Smooth muscle cell of the brain vasculature (primary cell): ENCODE measurements at regions not wholly inside any gene's neighbourhood (a gene's known extent, or its start where the extent isn't known, plus 50 kb on each side); places are given as distances from the start of the nearest gene placed in this dataset.
"Not testable (repeated sequence)": the region's sequence is repeated elsewhere in the genome, so short reads cannot be mapped to it uniquely, and the experiment has no call there.

ENCODE experiments used
- DNase-seq: peaks from one replicate; pipeline ENCODE4 v3.0.0-alpha.2; 2012; ENCODE audit warnings: low read depth, low spot score

DNA sequence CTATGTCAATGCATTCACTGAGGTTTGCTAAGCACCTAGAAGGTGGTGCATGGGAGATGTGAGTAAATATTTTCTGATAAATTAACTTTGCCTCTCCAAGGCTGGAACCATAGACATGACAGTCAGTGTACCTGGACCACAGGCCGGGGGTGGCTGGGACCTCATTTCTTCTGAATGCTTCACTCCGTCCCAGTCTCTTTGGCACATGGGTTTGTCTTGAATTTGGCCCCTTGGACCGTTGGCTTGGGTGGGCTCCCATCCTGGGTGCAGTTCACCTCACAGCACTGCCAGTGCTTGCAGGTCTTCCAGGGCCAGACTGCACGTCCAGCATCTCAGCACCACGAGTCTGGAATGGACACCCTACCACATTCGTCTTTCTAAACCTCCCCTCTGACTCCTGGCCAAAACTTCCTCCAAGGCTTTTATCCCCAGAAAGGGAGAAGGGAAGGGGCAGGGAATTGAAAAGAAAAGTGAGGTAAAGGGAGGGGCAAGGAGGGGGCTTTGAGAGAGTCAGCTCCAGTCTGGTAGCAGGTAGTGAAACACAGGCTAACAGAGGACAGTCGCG is 267.8 kb downstream of the MED10 start:
- no peak for DNase-seq

DNA sequence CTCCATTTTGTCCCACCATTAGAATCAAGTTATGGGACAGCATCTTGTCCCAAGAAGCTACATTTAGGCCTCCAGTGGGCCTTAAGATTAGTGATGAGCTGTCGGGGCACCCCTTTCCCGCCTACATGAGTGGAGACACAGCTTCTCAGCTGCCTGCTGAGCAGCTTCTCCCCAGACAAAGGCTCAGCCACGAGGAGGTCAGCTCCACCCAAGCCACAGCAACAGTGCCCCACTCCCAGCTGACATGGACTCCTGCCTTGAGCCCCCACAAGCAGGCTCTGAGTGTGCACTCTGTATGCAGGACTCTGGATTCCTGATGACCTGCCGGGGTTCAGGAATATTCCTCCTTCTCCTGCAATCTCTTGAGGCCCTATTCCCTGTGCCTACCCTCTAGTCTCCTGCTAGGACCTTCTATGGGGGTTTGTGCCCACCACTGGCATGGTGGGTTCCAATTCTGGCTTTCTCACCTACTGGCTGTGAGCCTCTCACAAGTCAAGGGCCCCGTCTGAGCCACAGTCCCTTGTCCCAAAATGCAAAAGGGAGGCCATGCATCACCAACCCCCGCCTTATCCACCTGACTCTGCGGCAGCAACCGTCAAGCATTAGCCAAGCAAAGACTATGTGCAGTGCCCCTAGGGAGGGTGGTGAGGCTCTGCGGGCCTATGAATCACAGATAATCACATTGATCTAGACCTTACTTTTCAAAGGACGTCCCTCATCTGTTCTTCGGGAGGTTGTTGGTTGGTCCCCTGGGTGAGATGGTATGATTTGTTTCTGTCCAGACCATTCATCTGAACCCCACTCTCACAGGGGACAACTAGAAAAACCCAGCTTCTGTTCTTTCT is 269.1 kb downstream of the MED10 start:
- no peak for DNase-seq

DNA sequence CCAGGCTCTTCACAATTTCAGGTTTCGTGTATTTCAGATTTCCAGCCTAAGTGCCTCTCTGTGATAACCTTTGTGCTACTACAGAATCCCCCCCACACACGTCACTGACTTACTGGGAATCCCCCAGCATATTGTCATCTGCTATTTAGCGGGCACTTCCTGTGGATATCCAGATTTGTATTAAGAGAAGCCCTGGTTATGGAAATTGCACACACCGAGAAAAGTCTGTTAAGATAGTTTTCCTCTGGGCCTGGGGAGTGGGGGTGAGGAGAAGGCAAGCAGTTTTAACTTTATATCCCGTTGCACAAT is 269.9 kb downstream of the MED10 start:
- DNase-seq = no peak

DNA sequence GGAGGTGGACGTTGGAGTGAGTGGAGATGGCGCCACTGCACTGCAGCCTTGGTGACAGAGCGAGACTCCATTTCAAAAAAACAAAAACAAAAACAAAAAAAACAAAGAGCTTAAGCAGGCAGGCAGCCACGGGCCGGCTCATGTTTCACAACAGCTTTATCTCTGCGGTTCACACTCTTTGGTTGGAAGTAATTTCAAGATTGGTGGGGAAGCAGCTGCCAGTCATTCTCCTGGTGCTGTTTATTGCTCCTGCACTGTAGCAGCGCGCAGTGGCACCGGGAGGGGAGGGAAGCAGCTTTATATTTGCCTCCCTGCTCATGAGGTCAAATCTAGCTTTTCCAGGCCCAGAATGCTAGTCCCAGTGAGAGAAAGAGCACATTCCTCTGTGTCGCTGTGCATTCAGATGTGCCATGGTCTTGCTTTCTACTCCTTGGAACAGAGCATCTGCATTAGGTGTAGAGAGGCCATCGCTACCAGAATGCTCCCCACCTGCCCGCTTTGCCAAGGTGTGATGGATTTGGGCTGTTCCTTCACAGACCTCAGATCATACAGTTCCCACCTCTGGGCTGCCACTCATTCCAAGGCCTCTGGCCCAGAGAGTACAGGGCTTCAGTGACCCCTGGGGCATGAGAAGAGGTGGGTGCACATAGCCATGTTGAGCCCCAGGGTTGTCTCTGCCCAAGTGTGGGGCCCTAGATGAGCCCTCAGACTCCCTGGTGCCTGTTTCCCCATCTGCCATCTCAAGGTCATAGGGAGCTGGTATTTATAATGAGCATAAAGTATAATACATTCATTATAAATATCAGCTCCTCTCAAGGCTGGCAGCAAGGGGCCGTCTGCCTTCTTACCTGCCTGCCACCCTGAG is 270.4 kb downstream of the MED10 start:
- no peak for DNase-seq

DNA sequence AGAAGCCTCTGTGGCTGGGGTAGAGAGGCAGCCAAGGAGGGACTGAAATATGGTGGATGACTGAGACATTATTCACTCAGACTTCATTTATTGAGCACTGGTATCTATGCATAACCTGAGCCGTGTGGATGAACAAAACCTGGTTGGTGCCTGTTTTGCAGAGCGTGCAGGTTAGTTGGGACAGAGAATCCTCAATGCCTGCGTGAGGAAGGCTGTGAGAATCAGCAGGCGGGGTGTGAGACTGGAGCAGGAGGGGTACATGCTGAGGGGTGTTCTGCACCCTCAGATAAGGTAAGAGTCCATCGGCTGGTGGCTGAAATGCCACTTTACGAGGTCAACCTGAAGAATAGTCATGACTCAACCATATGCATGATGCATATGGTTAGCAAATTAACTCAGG is 271.6 kb downstream of the MED10 start:
- DNase-seq = no peak

DNA sequence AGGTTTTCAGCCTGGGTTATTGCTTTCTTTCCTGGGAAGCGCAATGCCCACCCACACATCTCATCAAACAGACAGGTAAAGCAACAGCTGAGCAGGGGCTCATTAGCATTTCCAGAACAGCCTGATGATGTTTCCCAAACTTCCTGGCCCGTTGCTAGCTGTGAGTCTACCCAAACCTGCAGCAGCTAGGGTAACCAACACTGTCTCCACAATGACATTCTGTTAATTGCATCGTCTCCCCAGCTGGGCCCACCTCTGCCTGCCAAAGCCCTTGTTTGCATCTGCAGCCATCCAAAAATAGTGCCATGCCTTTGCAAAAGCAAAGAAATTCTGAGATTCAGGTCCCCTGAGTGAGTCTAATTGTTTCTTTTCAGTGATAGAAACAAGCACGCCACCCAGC is 273.0 kb downstream of the MED10 start:
- DNase-seq = no peak

DNA sequence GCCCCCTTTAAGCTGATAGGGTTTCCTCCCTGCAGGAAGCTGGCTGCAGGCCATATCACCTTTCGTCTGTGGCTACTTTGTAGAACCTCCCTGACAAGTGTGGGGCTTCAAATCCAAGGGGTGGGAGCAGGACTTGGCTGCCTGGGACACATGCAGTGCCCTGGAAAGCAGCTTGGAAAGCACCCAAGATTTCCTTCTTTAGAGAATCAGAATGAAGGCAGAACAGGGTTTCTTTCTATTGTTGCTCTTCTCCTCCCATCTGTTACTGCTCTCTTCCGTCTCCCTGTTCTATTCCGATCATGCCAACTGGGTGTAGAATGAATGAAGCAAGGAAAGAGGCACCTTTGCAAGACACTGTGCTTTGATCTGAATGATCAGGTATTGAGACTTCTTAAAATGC is 282.2 kb downstream of the MED10 start:
- no peak for DNase-seq

DNA sequence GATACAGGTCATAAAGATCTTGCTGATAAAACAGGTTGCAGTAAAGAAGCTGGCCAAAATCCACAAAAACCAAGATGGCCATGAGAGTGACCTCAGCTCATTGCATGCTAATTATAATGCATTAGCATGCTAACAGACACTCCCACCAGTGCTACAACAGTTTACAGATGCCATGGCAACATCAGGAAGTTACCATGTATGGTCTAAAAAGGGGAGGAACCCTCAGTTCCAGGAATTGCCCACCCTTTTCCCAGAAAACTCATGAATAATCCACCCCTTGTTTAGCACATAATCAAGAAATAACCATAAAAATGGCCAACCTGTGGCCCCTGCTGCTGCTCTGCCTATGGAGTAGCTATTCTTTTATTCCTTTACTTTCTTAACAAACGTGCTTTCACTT is 284.2 kb downstream of the MED10 start:
- not testable (repeated sequence) for DNase-seq

DNA sequence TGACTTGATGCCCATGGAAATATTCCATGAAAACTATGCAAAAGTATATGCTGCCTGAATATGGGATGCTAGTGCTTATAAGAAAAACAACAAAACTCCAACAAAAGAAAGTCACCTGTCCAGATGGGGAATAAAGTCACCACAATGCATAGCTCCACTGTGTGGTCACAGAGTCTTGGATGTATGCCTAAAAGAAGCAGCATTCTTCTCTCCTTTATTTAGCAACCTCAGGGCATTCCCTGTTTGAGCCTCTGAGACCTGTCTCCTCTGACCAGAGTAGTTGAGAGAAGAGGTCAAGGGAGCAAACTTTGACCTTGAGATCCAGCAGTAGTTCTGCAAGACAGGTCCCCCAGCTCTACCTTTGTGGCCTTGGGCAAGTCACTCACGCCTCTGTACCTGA is 287.5 kb downstream of the MED10 start:
- no peak for DNase-seq

DNA sequence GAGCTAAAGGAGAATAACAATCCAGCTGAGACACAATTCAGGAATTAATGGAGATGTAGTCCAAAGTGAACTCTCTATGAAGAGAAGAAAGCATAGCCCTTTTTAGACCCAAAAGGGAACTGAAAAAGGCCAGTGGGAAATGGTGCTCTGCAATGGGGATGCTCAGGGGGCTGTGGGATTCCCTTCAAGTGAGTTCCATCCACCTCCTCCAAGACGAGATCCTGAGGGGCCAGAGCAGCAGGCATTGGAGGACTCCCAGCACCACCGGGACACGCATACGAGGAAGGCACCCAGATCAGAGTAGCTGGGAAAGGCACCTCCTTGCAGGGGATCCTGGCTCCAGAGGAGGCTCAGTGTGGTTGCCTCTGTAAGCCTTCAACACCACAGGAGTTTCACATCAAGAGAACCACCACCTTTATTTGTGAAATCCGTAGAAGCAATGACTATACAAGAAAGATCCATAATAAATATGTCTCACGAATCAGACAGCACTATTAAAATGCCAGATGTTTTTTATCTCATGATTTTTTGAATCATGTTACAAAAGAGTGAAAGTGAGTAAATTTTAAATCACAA is 288.2 kb downstream of the MED10 start:
- DNase-seq = no peak

DNA sequence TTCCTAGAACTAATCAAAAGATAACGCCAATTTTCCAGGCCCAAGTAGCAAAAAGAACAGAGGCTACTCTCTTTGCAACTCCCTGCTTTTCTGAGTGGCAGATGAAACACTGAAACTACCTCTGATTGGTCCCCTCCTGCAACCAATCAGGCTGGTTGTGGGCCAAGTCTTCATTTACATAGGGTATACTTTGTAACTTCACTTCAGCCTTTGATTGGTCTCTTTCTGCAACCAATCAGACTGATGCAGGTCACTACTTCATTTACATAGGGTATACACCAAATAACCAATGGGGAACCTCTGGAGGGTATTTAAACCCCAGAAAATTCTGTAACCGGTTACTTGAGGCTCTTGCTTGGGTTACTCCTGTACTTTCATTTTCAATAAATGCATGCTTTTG is 289.6 kb downstream of the MED10 start:
- DNase-seq = no peak

DNA sequence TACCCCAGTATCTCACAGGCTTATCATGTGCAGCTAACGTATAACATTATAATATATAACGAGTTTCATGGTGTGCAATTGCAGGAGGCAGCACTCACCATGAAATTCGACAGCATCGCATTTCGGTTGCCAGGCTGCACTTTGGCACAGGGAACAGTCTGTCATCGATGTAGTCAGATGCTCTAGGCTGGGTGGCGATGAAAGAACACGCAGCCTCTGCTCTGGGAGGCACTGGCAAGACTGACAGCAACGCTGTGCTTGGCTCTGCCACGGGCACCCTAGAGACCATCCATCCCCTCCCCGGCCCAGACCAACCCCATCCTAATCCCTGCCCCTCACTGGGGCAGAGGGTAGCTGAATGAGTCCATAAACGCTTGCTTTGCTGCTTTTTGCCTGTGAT is 290.8 kb downstream of the MED10 start:
- DNase-seq = no peak

DNA sequence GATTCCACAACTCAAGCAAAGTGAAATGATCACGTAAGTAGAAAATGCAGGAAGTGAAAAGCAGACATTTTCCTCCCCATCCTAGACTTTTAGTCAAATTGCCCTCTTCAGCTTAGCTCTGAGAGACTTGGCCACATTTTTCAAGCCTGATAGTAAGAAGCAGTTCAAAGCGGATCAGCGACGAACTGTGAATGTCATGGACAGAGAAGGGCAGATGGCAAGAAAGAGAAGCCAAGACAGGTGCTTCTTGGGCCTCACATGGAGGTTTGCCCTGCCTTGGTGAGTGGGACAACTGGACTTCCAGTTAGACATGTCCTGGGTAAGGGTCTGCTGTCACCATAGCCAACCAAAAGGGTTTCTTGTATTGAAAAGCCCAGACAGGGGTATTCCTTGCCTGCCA is 291.5 kb downstream of the MED10 start:
- DNase-seq = no peak

DNA sequence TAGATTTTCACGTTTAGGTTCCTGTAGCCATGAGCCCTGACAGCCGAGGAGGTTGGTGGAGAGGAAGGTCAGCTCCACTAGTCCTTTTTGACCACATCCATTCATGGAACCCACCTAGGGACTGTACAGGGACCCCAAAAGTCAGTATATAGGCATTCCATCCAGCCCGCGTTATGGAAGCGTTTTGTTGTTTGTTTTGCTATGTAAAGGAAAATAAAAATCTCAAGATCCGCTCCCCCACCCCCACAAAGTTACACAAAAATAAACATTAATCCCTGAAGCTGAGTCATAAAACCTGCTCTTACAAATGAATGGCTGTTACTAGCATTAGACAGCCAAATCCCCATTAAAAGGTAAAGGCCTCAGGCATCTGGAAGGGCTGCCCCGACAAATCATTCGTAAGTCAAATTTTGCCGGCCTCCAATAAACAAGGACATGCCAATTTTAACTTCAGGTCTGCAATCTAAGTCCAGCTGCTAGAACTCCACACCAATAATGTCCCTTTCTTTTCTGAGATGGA is 292.9 kb downstream of the MED10 start:
- no peak for DNase-seq

DNA sequence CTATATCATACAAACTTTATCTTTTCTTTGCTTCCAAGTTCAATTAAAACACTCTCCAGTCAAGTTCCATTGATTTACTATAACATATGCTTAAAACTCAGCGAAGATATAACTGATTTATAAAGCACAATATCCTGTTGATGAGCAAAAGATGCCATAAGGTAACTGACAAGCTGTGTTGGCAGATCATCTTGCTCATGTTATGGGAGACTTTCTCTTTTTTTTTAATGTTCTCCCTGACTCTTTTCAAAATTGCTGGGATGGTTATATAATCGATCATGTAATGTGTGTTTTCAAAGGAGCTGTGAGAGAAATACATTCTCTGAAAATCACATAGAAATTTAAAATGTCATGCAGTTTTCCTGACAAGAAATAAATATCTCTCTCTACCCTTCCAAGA is 293.5 kb downstream of the MED10 start:
- DNase-seq = no peak

DNA sequence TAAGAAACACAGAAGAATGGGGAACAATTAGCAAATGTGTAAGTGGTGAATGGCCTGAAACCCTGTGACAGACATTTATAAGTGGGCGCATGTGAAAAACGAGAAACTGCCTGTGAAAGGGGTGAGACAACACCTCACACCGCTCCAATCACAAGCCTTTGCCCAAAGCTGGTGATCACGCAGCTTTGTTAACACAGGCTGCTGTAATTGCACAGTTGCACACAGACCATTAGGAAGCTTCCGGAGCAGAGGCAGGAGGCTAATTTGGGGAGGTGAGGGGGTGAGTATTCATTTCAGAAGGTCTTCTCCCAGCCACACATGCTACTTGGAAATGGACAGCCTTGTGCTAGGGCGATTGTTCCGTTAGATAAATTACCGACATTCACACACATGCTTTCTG is 294.0 kb downstream of the MED10 start:
- no peak for DNase-seq

DNA sequence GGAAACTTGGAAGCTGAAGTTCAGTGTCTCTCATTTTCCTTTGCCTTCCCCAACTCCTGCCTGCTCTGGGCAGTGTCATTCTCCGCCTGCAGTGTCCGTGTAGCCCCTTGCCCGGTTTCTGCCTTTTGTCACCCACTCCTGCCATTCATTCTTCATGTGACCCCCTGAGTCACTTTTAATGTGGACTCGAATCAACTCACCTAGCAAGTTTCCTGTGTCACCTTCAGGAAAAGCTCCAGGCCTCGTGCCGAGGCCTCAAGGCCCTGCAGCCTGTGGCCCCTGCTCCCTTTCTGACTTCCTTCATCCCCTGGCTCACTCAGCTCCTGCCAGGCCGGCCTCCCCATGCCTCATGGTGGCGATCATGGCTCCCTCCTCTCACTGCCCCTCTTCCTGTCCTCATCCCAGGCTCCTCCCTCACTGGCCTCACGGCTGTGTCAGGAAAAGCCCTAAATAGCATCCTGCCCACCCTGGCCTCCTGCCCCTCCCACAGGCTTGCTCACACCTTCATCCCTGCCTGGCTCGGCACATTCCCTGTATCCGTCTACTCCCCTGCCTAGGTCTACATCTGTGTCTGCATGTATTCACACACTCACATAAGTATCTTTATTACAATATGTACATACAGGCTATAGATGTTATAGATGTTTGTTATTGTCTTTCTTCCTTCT is 294.9 kb downstream of the MED10 start:
- no peak for DNase-seq

DNA sequence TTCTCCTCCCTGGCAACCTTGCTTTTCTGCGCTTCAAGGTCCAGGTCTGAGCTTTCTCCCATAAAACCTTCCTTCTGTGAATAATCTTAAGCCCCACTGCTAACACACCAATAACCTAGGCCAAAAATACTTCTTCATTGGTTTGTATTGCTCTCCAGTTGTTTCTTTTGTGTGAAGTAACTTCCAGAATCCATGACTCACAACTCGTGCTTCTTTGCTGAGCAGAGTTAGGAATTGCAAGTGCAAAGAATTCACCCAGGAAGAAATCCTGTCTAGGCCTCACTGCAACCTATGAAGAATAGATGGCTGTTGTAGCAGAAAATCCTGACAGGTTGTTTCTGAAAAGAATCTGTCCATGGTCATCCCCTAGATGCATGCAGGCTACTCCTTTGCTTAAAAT is 295.7 kb downstream of the MED10 start:
- DNase-seq = no peak

DNA sequence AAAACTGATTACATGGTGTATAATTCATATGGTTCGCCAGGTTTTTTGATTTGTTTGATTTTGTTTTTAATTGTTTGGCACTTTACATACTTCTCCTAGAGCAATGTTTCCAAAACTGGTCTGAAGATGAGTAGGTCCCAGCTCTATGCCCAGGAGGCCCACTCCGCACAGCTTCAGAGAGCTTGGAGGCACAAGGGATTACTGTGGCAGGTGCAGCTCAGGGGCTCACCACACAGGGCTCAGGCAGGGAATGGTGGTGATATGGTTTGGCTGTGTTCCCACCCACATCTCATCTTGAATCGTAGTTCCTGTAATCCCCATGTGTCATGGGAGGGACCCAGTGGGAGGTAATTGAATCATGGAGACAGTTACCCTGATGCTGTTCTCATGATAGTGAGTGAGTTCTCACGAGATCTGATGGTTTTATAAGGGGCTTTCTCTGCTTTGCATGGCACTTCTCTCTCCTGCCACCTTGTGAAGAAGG is 296.6 kb downstream of the MED10 start:
- DNase-seq = no peak

DNA sequence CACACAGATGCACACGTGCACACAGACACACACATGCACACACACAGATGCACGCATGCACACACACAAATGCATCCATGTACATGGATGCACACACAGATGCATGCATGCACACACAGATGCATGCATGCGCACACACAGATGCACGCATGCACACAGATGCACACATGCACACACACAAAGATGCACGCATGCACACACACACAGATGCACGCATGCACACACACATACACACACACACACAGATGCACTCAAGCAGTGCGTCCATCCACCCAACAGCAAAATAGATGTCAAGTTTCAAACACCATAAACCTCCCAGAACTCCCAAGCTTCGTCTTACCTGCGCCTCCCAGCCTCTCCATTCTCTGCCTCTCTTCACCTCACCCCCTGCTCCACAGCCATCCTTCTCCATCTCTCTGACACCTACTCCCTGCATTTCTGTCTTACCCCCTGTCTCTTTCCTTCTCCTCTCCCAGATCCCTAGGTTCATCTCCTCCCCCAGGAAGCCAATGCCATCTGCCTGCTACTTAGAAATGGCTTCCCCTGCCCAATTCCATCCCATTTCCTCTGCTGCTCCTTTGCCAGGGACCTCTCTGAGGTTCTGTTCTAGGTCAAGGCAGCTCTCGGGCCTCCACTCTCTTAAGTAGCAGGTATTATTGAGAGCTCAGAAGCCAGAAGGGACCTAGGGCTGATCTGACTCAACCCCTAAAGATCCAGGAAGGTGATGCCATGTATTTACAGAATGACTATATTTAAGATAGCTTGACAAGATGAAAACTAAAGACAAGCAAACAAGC is 297.2 kb downstream of the MED10 start:
- no peak for DNase-seq

DNA sequence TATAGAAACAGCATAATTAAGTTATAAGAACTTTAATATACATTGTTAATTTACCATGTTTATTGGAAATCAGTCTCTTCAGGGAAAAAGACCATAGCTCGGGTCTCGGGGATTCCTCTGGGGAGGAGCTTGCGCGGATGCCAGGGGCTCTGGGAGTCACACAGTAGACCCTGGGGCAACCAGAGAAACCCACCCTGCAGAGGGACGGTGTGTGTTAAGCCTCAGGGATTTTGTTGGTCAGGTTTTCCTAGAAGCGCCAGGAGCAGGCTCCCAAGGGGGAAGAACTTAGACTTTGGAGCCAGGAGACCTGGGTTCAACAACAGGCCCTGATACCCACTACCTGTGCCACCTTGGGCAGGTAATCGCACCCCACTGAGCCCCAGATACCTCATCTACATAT is 297.9 kb downstream of the MED10 start:
- DNase-seq = no peak
